Smooth muscle cell (in vitro differentiated cells): ENCODE measurements at regions not wholly inside any gene's neighbourhood (a gene's known extent, or its start where the extent isn't known, plus 50 kb on each side); places are given as distances from the start of the nearest gene placed in this dataset.

ENCODE experiments used
- DNase-seq: peaks from one replicate; lab custom pipeline; 2025; ENCODE audit not compliant: unreplicated experiment; lab: John Stamatoyannopoulos, UW
- H2AFZ ChIP-seq: fragments of 200-600 bp; sonication (generic); 2 replicates; pipeline ENCODE4 v1.6.0; 2016; ENCODE audit warnings: antibody characterized with exemption, low read depth, mild to moderate bottlenecking
- H3F3A ChIP-seq: fragments of 200-600 bp; sonication (generic); 2 replicates; pipeline ENCODE4 v1.6.0; 2017; ENCODE audit warnings: antibody characterized with exemption, low read depth
- H3K27ac ChIP-seq: fragments of 200-600 bp; sonication (generic); 2 replicates; pipeline ENCODE4 v1.5.1; 2016; ENCODE audit warnings: low read depth, mild to moderate bottlenecking
- H3K27me3 ChIP-seq: fragments of 200-600 bp; sonication (generic); 2 replicates; pipeline ENCODE4 v1.6.1; 2016; ENCODE audit warnings: low read depth, mild to moderate bottlenecking
- H3K36me3 ChIP-seq: fragments of 200-600 bp; sonication (generic); 2 replicates; pipeline ENCODE4 v1.5.1; 2016; ENCODE audit warnings: low read depth
- H3K4me1 ChIP-seq: fragments of 200-600 bp; sonication (generic); 2 replicates; pipeline ENCODE4 v1.5.1; 2016; ENCODE audit warnings: low read depth
- H3K4me2 ChIP-seq: fragments of 200-600 bp; sonication (generic); 2 replicates; pipeline ENCODE4 v1.6.0; 2016; ENCODE audit warnings: mild to moderate bottlenecking
- H3K4me3 ChIP-seq: fragments of 200-600 bp; sonication (generic); 2 replicates; pipeline ENCODE4 v1.5.1; 2016; ENCODE audit warnings: mild to moderate bottlenecking
- H3K79me2 ChIP-seq: fragments of 200-600 bp; sonication (generic); 2 replicates; pipeline ENCODE4 v1.6.0; 2016; ENCODE audit warnings: low read depth, mild to moderate bottlenecking
- H3K9ac ChIP-seq: fragments of 200-600 bp; sonication (generic); 2 replicates; pipeline ENCODE4 v1.6.0; 2016; ENCODE audit warnings: low read depth
- H3K9me3 ChIP-seq: fragments of 200-600 bp; sonication (generic); replicated peaks from 2 replicates; pipeline ENCODE4 v1.5.1; 2016; ENCODE audit warnings: low read depth
- H4K20me1 ChIP-seq: fragments of 200-600 bp; sonication (generic); 2 replicates; pipeline ENCODE4 v1.6.0; 2016; ENCODE audit warnings: low read depth
- WGBS: methylation state at CpG from one replicate; pipeline ENCODE4 v1.1.7; 2016; ENCODE audit warnings: low lambda C conversion rate; 5-methylcytosine and 5-hydroxymethylcytosine counted together
- TF ChIP-seq, protein P1 (sequence below): fragments of 200-600 bp; sonication (generic); IDR thresholded peaks from 2 replicates; pipeline ENCODE4 v1.5.1; 2017; ENCODE audit warnings: borderline replicate concordance, mild to moderate bottlenecking, antibody characterized with exemption; ENCODE audit not compliant: insufficient read depth, poor library complexity, severe bottlenecking

DNA sequence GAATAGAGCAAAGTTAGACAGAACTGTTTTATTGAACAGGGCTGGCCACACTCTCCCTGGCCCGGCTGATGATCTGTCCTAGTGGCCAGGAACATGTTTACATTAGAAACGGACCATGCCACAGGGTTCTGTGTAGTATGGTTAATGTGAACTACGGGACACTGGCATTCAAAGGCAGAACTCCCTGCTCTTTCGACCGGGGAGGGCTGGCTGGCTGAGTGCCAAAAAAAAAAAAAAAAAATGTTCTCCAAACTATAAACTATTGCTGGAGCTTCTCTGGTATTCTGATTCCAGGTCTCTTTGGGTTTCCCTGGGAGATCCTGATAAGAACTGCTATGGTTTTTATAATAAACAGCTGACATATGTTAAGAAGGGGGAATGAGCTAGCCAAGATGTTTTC is 1262.6 kb upstream of the SORCS1 start:
- no peak overlapping the region for H2AFZ ChIP-seq
- H3K4me2 ChIP-seq, result no peak overlapping the region
- no peak overlapping the region for H3K9ac ChIP-seq
- no peaks in the 10 kb centered on the region for H3K27me3 ChIP-seq
- H3K4me1 ChIP-seq, result no peaks in the 10 kb centered on the region
- no peaks in the 10 kb centered on the region for H3K79me2 ChIP-seq
- H3K4me3 ChIP-seq, result no peak overlapping the region
- H4K20me1 ChIP-seq, result no peaks in the 10 kb centered on the region
- DNase-seq, result no peak
- H3K9me3 ChIP-seq, result no peaks in the 10 kb centered on the region
- 50% methylated on average over 5 of the region's 5 CpGs for WGBS
- no peaks in the 10 kb centered on the region for H3K36me3 ChIP-seq
- no peak overlapping the region for H3K27ac ChIP-seq
- no peaks in the 10 kb centered on the region for H3F3A ChIP-seq
- TF ChIP-seq, protein P1, sequence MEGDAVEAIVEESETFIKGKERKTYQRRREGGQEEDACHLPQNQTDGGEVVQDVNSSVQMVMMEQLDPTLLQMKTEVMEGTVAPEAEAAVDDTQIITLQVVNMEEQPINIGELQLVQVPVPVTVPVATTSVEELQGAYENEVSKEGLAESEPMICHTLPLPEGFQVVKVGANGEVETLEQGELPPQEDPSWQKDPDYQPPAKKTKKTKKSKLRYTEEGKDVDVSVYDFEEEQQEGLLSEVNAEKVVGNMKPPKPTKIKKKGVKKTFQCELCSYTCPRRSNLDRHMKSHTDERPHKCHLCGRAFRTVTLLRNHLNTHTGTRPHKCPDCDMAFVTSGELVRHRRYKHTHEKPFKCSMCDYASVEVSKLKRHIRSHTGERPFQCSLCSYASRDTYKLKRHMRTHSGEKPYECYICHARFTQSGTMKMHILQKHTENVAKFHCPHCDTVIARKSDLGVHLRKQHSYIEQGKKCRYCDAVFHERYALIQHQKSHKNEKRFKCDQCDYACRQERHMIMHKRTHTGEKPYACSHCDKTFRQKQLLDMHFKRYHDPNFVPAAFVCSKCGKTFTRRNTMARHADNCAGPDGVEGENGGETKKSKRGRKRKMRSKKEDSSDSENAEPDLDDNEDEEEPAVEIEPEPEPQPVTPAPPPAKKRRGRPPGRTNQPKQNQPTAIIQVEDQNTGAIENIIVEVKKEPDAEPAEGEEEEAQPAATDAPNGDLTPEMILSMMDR, result no peak

DNA sequence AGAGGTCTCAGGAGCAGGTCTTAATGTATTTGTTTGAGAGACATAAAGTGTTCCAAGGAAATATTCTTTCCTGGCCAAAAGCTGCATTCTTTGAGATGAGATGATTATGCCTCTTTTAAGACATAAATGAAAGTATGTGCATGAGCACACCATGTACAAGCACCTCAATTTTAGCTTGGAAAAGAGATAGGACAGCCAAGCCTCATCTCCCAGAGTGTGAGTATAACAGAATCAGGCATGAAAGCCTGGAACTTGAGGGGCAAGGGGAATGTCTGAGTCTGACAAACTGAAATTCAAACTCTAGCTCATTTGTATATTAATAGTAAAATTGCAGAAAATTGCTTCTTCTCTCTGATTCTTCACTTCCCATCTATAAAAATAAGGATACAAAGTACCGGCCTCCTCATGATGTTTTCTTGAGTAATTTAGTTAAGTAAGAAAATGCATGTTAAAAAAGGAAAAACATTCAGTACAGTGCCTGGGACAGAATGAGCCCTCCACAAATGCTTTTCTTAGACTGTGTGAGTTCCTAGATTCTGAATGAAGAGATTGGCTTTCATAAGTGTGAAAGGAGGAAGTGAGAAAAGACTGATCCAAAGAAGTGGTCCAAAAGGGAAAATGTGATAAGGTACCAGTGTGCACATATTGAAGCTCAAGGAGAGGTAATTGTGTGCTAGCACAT is 1260.9 kb upstream of the SORCS1 start:
- Histone ChIP-seq H3K4me3 (no peak overlapping the region), H3K4me1 (no peaks in the 10 kb centered on the region), H3K9me3 (no peaks in the 10 kb centered on the region), H4K20me1 (no peaks in the 10 kb centered on the region), H3K79me2 (no peaks in the 10 kb centered on the region), H3K27me3 (no peaks in the 10 kb centered on the region), H2AFZ (no peak overlapping the region), H3K27ac (no peak overlapping the region), H3F3A (no peaks in the 10 kb centered on the region), H3K4me2 (no peak overlapping the region), H3K36me3 (no peaks in the 10 kb centered on the region), H3K9ac (no peak overlapping the region)
- no peak for DNase-seq
- WGBS, result 91% methylated on average over 1 of the region's 1 CpG
- TF ChIP-seq, protein P1, result no peak

- no peaks in the 10 kb centered on the region for H3K79me2 ChIP-seq
- H4K20me1 ChIP-seq, result no peaks in the 10 kb centered on the region
- no peak overlapping the region for H3K4me3 ChIP-seq
- TF ChIP-seq, protein P1, result no peak
- H3F3A ChIP-seq, result no peaks in the 10 kb centered on the region
- H3K9ac ChIP-seq, result no peak overlapping the region
- no peak overlapping the region for H3K4me2 ChIP-seq
- DNase-seq, result no peak
- no peaks in the 10 kb centered on the region for H3K4me1 ChIP-seq
- no peak overlapping the region for H2AFZ ChIP-seq
- no peaks in the 10 kb centered on the region for H3K36me3 ChIP-seq
- no peaks in the 10 kb centered on the region for H3K27me3 ChIP-seq
- H3K27ac ChIP-seq, result no peak overlapping the region
- H3K9me3 ChIP-seq, result no peaks in the 10 kb centered on the region
- WGBS, result 88% methylated on average over 1 of the region's 1 CpG
Observed at GRCh38 chr10:108424656-108425055, 1260.2 kb upstream of the SORCS1 start.

- Histone ChIP-seq H3K4me2 (no peak overlapping the region), H3K4me3 (no peak overlapping the region), H3K9me3 (no peaks in the 10 kb centered on the region), H3K27me3 (peaks cover 7% of the 10 kb centered on the region), H4K20me1 (no peaks in the 10 kb centered on the region), H3K4me1 (no peaks in the 10 kb centered on the region), H3K36me3 (no peaks in the 10 kb centered on the region), H3K9ac (no peak overlapping the region), H2AFZ (no peak overlapping the region), H3K79me2 (no peaks in the 10 kb centered on the region), H3F3A (no peaks in the 10 kb centered on the region), H3K27ac (no peak overlapping the region)
- TF ChIP-seq, protein P1, result no peak
- WGBS, result 90% methylated on average over 2 of the region's 2 CpGs
- DNase-seq, result no peak
Observed at GRCh38 chr10:108422286-108422685, 1257.8 kb upstream of the SORCS1 start.
